DMS 273 (cell line): ENCODE measurements at regions not wholly inside any gene's neighbourhood (a gene's known extent, or its start where the extent isn't known, plus 50 kb on each side); places are given as distances from the start of the nearest gene placed in this dataset.
A peak's percentile ranks its signal among the peaks of the same experiment; 100 is the strongest.

ENCODE experiments used
- DNase-seq: peaks from one replicate; lab custom pipeline; 2025; ENCODE audit not compliant: unreplicated experiment; lab: John Stamatoyannopoulos, UW

GRCh38 chr2:238576674-238577073, 149.9 kb downstream of the ASB1 start:
- no peak for DNase-seq

GRCh38 chr2:238578256-238578655, 151.5 kb downstream of the ASB1 start:
- DNase-seq: no peak

GRCh38 chr2:238580486-238580885, 153.8 kb downstream of the ASB1 start:
- DNase-seq: no peak

GRCh38 chr2:238581126-238581525, 154.4 kb downstream of the ASB1 start:
- no peak for DNase-seq

GRCh38 chr2:238582159-238582558, 155.4 kb downstream of the ASB1 start:
- peak; percentile 13 for DNase-seq

- no peak for DNase-seq
These were observed 157.9 kb downstream of the ASB1 start for GRCh38 chr2:238584617-238585016.

- DNase-seq: no peak
These were observed 159.4 kb downstream of the ASB1 start for GRCh38 chr2:238585836-238586821.

GRCh38 chr2:238586931-238587775, 160.4 kb downstream of the ASB1 start:
- DNase-seq: no peak

- no peak for DNase-seq
These were observed 161.3 kb downstream of the ASB1 start for GRCh38 chr2:238587776-238588660.

- no peak for DNase-seq
These were observed 163.1 kb downstream of the ASB1 start for GRCh38 chr2:238589591-238590460.

- DNase-seq: no peak
These were observed 165.0 kb downstream of the ASB1 start for GRCh38 chr2:238591732-238592131.

- DNase-seq: no peak
These were observed 166.5 kb downstream of the ASB1 start for GRCh38 chr2:238593236-238593635.

GRCh38 chr2:238593678-238594077, 167.0 kb downstream of the ASB1 start:
- no peak for DNase-seq

GRCh38 chr2:238594796-238595749, 168.3 kb downstream of the ASB1 start:
- no peak for DNase-seq

GRCh38 chr2:238595750-238596570, 169.2 kb downstream of the ASB1 start:
- DNase-seq: no peak

- DNase-seq: no peak
These were observed 170.1 kb downstream of the ASB1 start for GRCh38 chr2:238596571-238597551.
